ENCODE measurements at regions not wholly inside any gene's neighbourhood (a gene's known extent, or its start where the extent isn't known, plus 50 kb on each side); places are given as distances from the start of the nearest gene placed in this dataset.

DNA sequence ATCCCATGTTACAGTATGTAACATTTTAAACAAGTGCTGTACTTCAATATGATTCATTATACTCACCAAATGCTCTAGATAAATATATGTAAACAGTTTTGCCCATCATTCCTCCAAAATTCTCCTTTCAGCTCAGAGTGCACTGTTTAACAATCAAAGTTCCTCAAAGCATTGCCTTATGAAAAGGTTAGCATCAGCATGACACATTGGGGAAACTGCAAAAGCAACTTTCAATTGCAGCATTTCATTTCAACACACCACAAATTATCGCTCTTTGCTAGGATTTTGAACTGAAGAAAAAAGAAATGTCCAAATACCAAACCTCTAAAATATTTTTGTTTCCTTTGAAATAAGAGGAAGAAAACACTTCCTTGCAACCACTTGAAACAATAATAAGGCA, 413.2 kb downstream of the FLRT2 start:
- DNase-seq (ENCODE audit: low spot score) = no peak

DNA sequence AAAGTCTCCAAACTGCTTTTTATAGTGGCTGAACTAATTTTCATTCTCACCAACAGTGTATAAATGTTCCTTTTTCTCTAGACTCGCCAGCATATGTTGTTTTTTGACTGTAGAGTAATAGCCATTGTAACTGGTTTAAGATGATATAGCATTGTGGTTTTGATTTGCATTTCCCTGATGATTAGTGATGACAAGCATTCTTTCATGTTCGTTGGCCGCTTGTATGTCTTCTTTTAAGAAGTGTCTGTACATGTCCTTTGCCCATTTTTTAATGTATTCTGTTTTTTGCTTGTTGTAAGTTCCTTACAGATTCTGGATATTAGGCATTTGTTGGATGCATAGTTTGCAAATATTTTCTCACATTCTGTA, 404.9 kb downstream of the FLRT2 start:
- DNase-seq (ENCODE audit: low spot score) = no peak

DNA sequence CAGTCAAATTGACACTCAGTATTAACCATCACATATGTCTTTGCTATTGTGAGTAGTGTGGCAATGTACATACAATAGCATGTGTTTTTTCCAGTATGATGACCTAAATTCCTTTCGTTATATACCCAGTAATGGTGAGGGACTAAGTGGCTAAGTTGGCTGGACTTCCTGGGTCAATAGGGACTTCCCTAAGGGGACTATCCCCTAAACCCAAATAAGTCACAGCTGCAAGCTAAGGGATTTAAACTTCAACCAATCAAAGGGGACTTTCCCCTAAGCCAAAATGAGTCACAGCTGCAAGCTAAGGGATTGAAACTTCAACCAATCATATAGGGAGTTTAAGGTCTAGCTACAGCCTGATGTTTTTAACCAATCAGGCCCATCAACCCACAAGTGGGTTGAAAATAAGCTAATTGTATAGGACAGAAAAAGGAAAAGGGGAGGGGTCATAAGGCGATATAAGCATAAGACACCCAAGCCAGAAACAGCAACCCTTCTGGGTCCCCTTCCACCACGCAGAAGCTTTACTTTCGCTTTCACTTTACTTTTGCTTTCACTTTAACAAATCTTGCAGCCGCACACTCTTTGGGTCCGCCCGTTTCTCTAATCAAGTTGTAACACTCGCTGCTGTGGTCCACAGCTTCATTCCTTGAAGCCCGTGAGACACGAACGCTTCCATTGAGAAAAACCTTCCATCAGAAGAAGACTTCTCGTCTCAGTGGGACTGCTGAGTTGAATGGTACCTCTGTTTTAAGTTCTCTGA, 404.4 kb downstream of the FLRT2 start:
- DNase-seq (ENCODE audit: low spot score) = no peak

DNA sequence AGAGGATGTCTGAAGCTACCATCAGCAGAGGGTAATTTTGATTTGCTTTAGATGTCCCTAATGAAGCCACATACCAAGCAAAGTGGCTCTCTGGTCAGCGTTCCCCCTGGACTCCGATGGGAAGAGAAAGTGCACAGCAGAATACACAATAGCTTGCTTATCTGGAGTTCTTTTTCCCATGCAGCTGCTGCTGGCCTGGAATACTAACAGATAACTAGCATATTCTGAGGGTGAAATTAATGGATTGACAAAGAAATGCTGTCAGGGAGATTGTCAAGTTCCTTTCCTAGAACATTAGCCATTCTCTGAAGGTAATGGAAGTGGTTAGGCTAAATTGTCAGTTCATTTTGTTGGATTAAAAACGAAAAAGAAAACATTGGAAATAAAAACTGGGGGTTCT, 391.3 kb downstream of the FLRT2 start:
- no peak for DNase-seq (ENCODE audit: low spot score)

DNA sequence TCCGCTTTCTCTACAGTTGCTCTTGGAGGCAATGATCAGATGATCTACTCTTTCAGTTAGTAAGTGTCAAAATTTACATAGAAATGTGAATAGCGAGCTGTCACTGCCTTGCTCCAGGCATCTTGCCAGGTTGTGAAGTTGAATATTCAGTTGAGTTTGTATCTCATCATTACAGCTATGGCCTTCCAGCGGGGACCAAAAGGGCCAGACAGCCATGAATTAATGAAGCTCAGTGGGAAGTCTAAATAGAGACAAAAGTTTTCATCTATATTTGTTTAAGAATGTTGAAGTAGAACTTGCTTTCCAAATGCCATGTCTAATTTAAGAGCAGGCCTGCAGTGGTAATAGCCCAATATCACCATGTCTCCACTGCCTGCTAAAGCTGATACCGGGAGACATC, 387.8 kb downstream of the FLRT2 start:
- no peak for DNase-seq (ENCODE audit: low spot score)

DNA sequence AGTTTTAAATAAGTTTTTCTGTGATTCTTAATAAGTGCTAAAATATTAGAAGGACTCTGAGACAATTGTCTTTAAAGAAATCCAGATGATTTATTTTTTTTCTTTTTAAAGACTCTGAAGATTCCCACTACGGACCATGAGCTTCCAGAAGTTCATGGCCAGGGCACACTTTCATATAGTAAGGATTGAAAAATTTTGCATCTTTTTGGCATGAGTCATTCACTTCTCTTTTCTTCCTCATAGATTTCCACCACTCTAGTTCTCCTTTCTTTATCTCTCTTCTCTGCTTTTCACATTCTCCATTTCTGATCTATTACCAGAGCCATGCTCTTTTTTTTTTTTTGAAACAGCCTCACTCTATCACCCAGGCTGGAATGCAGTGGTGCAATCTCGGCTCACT, 385.8 kb downstream of the FLRT2 start:
- no peak for DNase-seq (ENCODE audit: low spot score)

DNA sequence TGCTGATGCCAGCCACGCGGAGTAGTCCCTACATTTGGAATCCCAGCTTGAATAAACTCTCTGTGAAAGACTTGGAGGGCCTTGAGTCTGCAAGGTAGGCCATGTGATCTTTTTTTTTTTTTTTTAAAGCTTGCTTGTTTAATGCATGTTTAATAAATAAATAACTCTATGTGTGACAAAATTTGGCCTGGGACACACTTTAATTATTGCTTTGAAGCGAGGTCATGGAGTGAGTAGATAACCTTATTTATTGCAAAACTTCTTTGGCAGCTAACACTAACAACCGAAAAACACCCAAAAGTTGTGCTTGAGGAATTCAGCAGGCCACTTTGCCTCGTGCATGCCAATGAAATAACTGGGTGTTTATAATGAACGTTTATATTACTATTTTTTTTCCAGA, 382.2 kb downstream of the FLRT2 start:
- no peak for DNase-seq (ENCODE audit: low spot score)

DNA sequence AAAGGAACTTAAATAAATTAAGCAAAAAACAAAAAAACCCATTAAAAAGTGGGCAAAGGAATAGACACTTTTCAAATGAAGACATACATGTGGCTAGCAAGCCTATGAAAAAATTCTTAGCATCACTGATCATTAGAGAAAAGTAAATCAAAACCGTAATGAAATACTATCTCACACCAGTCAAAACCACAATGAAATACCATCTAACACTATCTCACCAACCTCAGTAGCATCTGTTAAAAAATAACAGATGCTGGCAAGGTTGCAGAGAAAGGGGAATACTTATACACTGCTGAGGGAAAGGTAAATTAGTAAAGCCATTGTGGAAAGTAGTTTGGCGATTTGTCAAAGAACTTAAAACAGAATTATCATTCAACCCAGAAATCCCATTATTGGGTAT, 381.1 kb downstream of the FLRT2 start:
- no peak for DNase-seq (ENCODE audit: low spot score)

DNA sequence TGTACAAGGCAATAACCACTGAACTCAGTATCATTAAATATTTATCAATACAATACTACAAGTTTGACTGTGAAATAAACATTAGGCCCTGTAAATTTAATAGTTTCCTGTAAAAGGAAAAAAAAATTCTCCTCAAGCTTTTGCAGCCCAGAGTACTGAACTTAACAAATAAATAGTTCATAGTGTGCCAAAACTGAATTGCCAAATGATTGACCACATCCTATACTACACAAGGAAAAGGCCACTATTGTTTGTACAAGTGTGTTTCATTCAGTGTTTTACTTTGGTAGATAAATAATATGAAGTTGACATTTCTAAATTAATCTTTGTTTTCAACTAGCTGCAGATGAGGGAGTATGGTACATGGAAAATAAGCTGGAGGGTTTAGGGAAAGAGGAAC, 379.6 kb downstream of the FLRT2 start:
- DNase-seq (ENCODE audit: low spot score) = no peak

DNA sequence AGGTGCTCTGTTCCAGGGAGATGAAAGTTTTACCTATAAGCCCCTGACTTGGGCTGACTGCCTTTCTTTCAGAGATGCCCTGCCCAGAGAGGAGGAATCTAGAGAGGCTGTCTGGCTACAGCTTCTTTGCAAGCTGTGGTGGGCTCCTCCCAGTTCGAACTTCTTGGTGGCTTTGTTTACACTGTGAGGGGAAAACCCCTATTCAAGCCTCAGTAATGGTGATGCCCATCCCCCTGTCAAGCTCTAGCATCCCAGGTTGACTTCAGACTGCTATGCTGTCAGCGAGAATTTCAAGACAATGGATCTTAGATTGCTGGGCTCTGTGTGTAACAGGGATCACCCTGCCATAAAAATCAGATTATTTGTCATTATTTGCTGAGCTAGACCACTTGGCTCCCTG, 377.6 kb downstream of the FLRT2 start:
- DNase-seq (ENCODE audit: low spot score) = no peak

DNA sequence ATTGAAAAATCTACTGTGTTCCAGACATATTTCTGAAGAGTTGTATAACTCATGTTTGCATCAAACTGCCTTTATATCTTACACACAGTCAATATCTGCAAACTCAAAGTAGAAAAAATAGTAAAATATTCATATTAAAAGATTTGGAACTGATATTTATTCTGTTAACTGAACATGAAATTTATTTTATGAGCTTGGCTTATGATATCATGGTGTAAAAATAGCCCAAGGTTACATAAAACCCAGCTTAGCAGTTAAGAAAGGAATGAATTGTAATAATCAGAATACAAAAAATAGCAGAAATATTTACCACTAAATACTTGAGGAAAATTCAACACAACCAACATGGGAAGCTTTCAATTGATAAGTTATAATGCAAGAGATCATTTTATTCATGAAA, 367.9 kb downstream of the FLRT2 start:
- DNase-seq (ENCODE audit: low spot score) = no peak

DNA sequence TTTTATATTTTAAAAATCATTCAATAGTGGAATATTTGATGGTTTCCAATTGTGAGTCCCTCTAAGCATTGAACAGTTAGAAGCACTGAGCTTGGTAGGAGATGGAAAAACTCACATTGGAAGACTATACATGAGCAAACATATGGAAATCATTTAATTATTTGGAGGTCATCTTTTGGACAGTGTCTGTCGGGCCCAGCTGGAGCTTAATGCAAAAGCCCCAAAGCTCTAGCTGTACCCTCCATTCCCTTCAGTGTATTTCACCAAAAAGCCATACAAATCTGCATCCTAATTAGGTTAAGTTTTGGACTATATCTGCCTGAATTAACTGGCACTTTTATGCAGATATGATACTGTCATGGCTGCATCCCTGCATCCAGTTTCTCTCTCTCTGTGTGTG, 365.7 kb downstream of the FLRT2 start:
- no peak for DNase-seq (ENCODE audit: low spot score)

DNA sequence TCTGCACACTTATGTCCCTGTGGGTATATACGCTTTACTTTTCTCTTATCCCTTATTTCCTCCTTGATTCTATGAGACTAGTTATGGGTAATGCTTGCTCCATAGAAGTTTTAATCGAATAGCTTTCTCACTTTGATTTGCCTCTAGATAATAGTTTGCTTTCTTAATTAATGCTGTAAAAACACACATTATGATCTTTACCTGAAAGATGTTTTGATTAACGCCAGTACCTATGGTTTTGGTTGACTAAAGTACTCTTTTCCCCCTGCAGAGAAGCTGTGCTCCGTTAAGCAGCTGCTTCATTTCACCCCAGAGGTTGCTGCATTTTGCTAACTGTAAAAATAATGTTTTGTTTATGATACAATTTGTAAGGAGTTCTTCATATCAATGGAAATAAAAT, 362.3 kb downstream of the FLRT2 start:
- no peak for DNase-seq (ENCODE audit: low spot score)

DNA sequence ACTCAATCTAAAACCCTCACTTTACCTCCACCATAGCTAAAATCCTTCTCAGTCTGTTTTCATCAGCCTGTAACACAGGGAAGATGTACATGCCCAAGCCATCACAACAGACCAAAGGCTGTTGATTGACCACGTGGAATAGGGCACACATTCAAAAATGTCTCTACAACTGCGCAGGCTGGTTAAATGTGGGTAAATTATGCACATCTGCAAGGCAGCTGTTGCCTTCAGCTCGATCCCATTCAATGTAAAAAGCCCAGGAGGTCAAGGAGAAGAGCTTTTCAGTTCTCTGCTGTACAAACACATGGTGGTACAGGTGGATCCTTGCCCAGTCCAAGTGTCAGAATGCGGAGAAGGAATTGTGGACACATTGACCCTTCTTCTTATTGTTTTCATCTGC, 354.0 kb downstream of the FLRT2 start:
- DNase-seq (ENCODE audit: low spot score) = no peak

DNA sequence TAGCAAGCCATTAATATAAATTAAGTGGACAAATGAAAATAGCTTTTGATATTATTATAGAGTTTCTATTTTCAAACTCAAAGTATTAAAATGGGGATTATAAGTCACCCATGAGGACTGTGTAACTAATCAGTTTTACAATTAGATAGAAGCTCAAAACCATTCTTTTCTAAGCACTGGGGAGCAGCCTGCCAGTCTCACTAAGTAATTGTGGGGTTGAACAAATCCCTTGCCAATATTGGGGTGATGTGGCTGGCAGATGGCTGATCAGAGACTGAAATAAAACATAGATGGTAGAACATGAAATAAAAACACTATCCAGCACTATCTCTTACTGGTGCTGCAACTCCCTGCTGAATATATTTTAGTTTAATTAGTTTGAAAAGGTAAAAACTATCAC, 353.2 kb downstream of the FLRT2 start:
- DNase-seq (ENCODE audit: low spot score) = no peak

DNA sequence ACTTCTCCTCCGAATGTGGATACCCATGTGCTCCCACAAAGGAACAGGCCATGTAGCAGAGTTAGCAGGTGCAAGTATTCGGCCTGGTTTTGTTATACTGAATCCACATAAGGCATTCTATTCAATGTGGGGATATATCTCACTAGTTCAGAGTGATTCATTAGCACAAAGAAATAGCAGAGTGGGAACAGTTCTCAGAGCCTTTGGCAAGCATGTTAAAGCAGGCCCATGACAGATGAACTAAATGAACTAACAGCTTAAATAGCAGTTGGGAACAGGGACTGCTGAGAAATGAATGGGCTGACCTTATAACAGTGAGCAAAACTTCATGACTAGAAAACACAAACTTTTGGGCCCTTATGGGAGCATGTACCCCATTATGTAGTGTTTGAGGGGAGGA, 352.0 kb downstream of the FLRT2 start:
- no peak for DNase-seq (ENCODE audit: low spot score)

DNA sequence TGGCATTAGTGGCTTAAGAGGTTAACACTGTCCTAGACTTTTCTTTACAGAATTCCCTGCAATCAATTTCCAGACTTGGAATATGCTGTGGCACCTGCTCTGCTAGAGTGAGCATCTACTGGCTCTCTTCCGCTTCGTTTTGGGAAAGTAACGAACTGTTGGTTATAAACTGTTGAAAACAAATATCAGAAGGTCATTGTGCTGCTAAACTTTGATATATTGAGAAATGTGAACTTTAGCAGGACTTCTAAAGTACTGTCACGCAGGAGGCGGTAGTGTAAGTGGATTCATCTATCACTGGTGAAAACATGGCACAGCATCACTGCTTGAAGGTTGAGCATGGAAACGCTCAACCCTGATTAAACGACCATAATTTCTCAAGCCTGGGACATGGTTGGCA, 348.9 kb downstream of the FLRT2 start:
- no peak for DNase-seq (ENCODE audit: low spot score)

DNA sequence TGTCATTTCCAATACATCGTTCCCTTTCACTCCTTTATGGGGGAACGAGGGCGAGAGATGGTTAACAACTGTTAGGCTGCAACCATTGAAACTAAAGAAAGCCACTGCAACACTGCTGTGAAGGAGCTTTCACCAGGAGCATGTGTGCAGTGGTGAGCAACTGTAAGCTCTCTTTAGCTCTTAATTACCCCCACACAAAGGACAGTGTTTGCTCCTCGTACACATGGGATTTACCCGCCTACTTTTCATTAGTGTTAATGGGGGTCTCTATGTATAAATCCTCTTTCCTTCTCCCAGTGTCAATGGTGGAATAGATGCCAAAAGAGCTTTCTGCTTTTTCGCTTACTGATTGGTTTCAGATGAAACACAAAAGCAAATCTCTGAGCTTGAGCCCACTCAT, 343.1 kb downstream of the FLRT2 start:
- no peak for DNase-seq (ENCODE audit: low spot score)

DNA sequence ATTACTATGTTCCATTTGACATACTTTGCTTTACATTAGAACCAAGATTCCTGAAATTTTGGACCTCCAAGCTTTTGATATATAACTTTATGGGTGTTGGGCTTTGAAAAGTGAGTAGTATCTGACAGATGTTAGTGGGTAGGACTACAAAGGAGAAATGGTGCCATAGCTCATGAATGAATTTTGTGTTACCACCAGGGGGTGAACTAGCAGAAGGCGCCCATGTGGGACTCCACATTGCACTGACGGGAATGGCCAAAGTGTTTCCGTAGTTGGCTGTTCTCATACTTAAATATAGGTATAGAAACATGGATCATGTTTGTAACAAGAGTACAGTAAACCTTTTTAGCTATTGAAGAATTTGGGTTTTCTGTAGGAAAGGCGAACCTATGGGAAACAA, 337.5 kb downstream of the FLRT2 start:
- DNase-seq (ENCODE audit: low spot score) = no peak

DNA sequence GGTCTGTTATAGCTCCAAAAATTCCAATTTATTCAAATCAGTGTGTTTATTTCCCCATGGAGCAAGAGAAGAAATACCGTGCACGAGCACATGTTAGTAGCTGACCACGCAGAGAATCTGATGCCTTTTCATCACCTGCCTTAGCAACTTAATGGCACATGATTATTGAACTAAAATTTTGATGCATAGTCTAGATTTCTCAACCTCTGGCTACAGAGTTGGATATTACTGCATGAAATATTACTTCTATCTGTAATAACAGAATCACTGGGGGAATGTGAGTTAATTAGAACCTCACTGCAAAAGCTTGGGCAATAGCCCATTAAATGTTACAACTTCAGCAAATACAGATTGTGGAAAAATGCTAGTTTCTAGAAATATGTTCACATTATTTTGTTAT, 335.8 kb downstream of the FLRT2 start:
- no peak for DNase-seq (ENCODE audit: low spot score)

DNA sequence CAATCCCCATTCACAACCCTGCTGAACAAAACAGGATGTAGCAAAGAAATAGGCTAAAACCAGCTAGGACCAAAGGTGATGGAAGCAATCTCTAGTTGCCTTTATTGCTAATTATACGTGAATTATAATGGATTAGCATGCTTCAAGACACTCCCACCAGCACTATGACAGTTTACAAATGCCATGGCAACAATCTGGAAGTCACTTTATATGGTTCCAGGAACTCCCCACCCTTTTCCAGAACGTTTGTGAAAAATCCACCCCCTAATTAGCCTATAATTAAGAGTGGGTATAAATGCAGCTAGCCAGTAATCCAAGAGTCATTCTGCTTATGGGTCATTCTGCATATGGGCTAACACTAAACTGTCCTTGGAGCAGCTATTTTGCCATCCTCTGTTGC, 328.7 kb downstream of the FLRT2 start:
- no peak for DNase-seq (ENCODE audit: low spot score)

DNA sequence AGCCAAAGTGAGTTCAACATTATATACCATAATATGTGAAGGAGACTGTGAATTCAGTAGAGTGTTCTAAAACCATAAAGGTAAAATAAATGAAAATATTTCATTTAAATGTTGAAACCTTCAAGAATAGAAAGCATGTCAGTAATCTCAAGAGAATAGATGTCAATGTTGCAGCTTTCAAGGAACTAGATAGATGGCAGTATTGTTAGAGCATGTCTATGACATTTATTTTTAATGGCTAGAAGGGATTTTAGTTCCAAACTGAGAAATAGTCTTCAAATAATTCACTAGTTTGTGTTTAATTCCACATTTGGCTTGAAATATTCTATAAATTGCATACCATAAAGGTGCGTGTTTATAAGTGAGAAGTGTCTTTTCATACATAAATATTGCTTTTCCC, 326.5 kb downstream of the FLRT2 start:
- DNase-seq (ENCODE audit: low spot score) = no peak

DNA sequence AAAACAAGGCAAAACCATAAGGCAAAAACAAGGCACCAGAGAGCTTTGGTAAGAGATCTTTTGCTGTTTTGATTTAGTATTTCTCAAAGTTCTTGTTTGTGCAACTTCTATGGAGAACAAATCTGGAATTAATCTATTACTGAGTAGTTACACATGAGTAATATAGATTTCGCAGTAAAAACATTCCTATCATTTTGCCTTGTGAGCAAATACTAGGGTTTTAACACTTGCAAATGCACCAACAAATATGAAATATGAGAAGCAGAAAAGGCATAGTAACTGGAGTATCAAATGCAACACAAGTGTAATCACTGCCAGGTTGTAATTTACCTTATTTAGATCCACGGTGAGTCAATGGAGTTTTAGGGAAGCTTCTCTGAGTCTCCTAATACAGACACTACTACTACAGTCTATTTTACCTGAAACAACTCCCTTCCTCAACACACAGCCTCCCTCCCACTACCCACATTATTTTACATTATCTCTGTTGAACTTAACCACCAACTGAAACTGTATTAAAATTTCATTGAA, 324.1 kb downstream of the FLRT2 start:
- DNase-seq (ENCODE audit: low spot score) = no peak

DNA sequence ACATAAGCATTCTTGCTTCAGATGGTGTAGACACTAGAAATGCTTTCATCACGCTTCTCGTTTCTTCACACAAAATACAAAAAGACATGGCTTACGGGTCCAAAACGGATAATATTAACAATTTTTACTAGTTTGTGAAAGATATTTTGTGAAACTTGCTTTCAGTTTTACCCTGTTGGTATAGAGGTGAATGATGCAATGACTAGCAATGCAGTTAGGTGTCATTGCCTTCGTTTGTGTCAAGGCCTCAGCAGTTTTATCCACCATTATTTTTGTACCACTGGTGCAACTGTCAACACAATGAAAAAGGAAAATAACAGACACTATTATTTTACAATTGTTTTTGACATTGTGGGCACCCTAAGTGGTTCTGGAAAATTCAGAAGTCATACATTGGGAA, 323.0 kb downstream of the FLRT2 start:
- no peak for DNase-seq (ENCODE audit: low spot score)
